Mesenchymal stem cell (in vitro differentiated cells and primary cell): ENCODE measurements at regions not wholly inside any gene's neighbourhood (a gene's known extent, or its start where the extent isn't known, plus 50 kb on each side); places are given as distances from the start of the nearest gene placed in this dataset.

ENCODE experiments used
- DNase-seq: peaks from one replicate; pipeline ENCODE4 v3.0.0-alpha.2; 2013
- H2AFZ ChIP-seq: one replicate; pipeline ENCODE4 v1.6.1; 2013; ENCODE audit warnings: low read depth, mild to moderate bottlenecking, control low read depth, inconsistent platforms, low read length, moderate library complexity
- H2AK5ac ChIP-seq: 2 replicates; pipeline ENCODE4 v1.6.1; 2013; ENCODE audit warnings: low read length, moderate library complexity, mild to moderate bottlenecking, inconsistent platforms; ENCODE audit not compliant: severe bottlenecking
- H2BK120ac ChIP-seq: one replicate; pipeline ENCODE4 v1.6.1; 2013; ENCODE audit warnings: low read depth, mild to moderate bottlenecking, inconsistent platforms, low read length, moderate library complexity
- H2BK12ac ChIP-seq, 2 experiments: one replicate each; pipeline ENCODE4 v1.6.1; 2013; ENCODE audit warnings: inconsistent platforms in 2 of 2, low read length in 2 of 2, mild to moderate bottlenecking in 2 of 2, moderate library complexity in 2 of 2, control low read depth in 1 of 2
- H2BK15ac ChIP-seq: one replicate; pipeline ENCODE4 v1.6.1; 2013; ENCODE audit warnings: mild to moderate bottlenecking, low read depth, inconsistent platforms; ENCODE audit not compliant: poor library complexity, severe bottlenecking
- H2BK5ac ChIP-seq: 2 replicates; pipeline ENCODE4 v1.6.1; 2013; ENCODE audit warnings: low read depth, mild to moderate bottlenecking, low read length, control low read depth, inconsistent platforms; ENCODE audit not compliant: poor library complexity, severe bottlenecking
- H3K14ac ChIP-seq, 2 experiments: one replicate each; pipeline ENCODE4 v1.6.1; 2013; ENCODE audit warnings: inconsistent platforms in 2 of 2, low read length in 2 of 2, control low read depth in 1 of 2, mild to moderate bottlenecking in 1 of 2, moderate library complexity in 1 of 2
- H3K18ac ChIP-seq, 2 experiments: one replicate each; pipeline ENCODE4 v1.6.1; 2013; ENCODE audit warnings: inconsistent platforms in 2 of 2, low read length in 2 of 2, control low read depth in 1 of 2, low read depth in 1 of 2, mild to moderate bottlenecking in 1 of 2
- H3K23ac ChIP-seq, 2 experiments: one replicate each; pipeline ENCODE4 v1.6.1; 2013; ENCODE audit warnings: inconsistent platforms in 2 of 2, low read length in 2 of 2, mild to moderate bottlenecking in 2 of 2, moderate library complexity in 2 of 2, control low read depth in 1 of 2
- H3K27ac ChIP-seq: 2 replicates; pipeline ENCODE4 v1.5.1; 2013; ENCODE audit warnings: mild to moderate bottlenecking, moderate library complexity, low read length, control low read depth, inconsistent platforms; ENCODE audit not compliant: poor library complexity, severe bottlenecking
- H3K27me3 ChIP-seq, 2 experiments: 2 replicates each; pipeline versions ENCODE4 v1.6.1 to v1.7.0; 2013; ENCODE audit warnings: low read length in 2 of 2, mild to moderate bottlenecking in 2 of 2, moderate library complexity in 2 of 2, control low read depth in 1 of 2, inconsistent platforms in 1 of 2; ENCODE audit not compliant: control insufficient read depth in 1 of 2, insufficient read depth in 1 of 2
- H3K36me3 ChIP-seq, 2 experiments: 2 replicates each; pipeline versions ENCODE4 v1.6.1 to v1.7.0; 2013; ENCODE audit warnings: low read length in 2 of 2, control low read depth in 1 of 2, inconsistent platforms in 1 of 2, low read depth in 1 of 2, mild to moderate bottlenecking in 1 of 2; ENCODE audit not compliant: insufficient read depth in 2 of 2, control insufficient read depth in 1 of 2
- H3K4ac ChIP-seq, 2 experiments: one replicate each; pipeline ENCODE4 v1.6.1; 2013; ENCODE audit warnings: inconsistent platforms in 2 of 2, low read length in 2 of 2, mild to moderate bottlenecking in 2 of 2, moderate library complexity in 2 of 2, control low read depth in 1 of 2, low read depth in 1 of 2
- H3K4me1 ChIP-seq: 2 replicates; pipeline ENCODE4 v1.6.1; 2013; ENCODE audit warnings: low read depth, low read length, control low read depth; ENCODE audit not compliant: control insufficient read depth, insufficient read depth
- H3K4me2 ChIP-seq: 2 replicates; pipeline ENCODE4 v1.6.1; 2013; ENCODE audit warnings: low read length, mild to moderate bottlenecking, inconsistent platforms; ENCODE audit not compliant: poor library complexity, severe bottlenecking
- H3K4me3 ChIP-seq, 2 experiments: 2 replicates each; pipeline versions ENCODE4 v1.5.1 to v1.7.0; 2013; ENCODE audit warnings: low read length in 2 of 2, mild to moderate bottlenecking in 2 of 2, control low read depth in 1 of 2, low read depth in 1 of 2; ENCODE audit not compliant: insufficient read depth in 1 of 2
- H3K79me1 ChIP-seq: replicated peaks from 2 replicates; pipeline ENCODE4 v1.6.1; 2013; ENCODE audit warnings: mild to moderate bottlenecking, control low read depth, low read length, inconsistent platforms; ENCODE audit not compliant: poor library complexity, severe bottlenecking
- H3K9ac ChIP-seq: 2 replicates; pipeline ENCODE4 v1.7.0; 2013; ENCODE audit warnings: mild to moderate bottlenecking, low read length, moderate library complexity
- H3K9me3 ChIP-seq: 2 replicates; pipeline ENCODE4 v1.7.0; 2013; ENCODE audit warnings: mild to moderate bottlenecking, low read length; ENCODE audit not compliant: control insufficient read depth
- H4K8ac ChIP-seq: one replicate; pipeline ENCODE4 v1.6.1; 2013; ENCODE audit warnings: inconsistent platforms, mild to moderate bottlenecking, low read length, moderate library complexity
- H4K91ac ChIP-seq: one replicate; pipeline ENCODE4 v1.6.1; 2013; ENCODE audit warnings: mild to moderate bottlenecking, low read length, inconsistent platforms
- WGBS: methylation state at CpG from one replicate; pipeline ENCODE4 v1.1.7; 2013; ENCODE audit warnings: mixed read lengths; 5-methylcytosine and 5-hydroxymethylcytosine counted together

DNA sequence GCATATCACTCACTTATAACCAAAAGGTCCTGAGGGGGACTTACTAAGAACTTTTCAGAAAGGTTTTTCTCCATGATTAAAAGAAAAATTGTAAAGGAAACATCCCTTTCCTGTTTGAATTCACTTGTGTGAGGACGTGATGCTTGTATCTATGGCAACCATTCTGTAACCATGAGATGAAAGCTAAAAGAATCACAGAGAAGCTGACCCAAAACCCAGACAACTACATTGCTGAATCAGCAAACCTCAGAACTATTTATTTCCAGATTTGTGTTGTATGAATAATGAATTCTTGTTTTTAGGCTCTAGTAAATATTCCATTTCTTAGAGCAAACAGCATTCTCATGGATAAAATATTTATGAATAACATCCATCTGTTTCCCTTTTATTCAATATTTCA lies 91.2 kb downstream of the RCHY1 start:
- DNase-seq: no peak
- Histone ChIP-seq H2BK120ac (no peak overlapping the region), H3K4ac (no peak overlapping the region), H3K27ac (no peak overlapping the region), H3K36me3 (no peaks in the 10 kb centered on the region), H3K14ac (no peak overlapping the region), H3K23ac (no peak overlapping the region), H3K9ac (no peak overlapping the region), H2AK5ac (no peak overlapping the region), H3K27me3 (no peaks in the 10 kb centered on the region), H3K4me3 (no peak overlapping the region), H3K4me1 (no peaks in the 10 kb centered on the region), H2BK12ac (no peak overlapping the region), H3K79me1 (no peaks in the 10 kb centered on the region), H3K18ac (no peak overlapping the region), H2BK5ac (no peak overlapping the region), H3K9me3 (no peaks in the 10 kb centered on the region), H3K4me2 (no peak overlapping the region), H4K91ac (no peak overlapping the region), H2AFZ (no peak overlapping the region), H4K8ac (no peak overlapping the region), H2BK15ac (no peak overlapping the region)
- no CpG with 5 or more reads among the region's 1 CpG for WGBS

DNA sequence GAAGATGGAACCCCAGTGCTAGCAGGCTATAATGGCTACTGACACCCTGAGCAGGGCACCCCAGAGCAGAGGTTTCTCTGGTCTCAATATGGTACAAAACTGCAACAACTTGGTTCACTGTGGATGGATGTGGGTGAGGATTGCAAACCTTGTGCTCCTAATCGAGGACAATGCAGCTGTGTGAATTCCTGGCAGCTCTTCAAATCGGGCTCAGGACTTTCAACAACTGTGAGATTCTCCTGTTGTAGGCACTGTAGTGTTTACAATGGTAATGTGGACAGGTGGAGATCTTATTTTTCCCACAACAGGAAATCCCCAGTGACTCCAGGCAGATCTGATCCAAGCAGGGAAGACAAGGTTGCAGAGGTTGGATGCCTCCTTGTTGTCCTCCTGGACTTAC lies 101.5 kb downstream of the RCHY1 start:
- no peak overlapping the region for H2AFZ ChIP-seq
- H3K79me1 ChIP-seq: no peaks in the 10 kb centered on the region
- H4K8ac ChIP-seq: no peak overlapping the region
- no peak overlapping the region for H3K18ac ChIP-seq
- H3K4me3 ChIP-seq: no peak overlapping the region
- H3K4me2 ChIP-seq: no peak overlapping the region
- no peaks in the 10 kb centered on the region for H3K27me3 ChIP-seq
- H3K36me3 ChIP-seq: no peaks in the 10 kb centered on the region
- H2AK5ac ChIP-seq: no peak overlapping the region
- no peak overlapping the region for H3K4ac ChIP-seq
- no peak overlapping the region for H3K27ac ChIP-seq
- H3K4me1 ChIP-seq: no peaks in the 10 kb centered on the region
- peaks cover 3% of the 10 kb centered on the region for H3K9me3 ChIP-seq
- H2BK5ac ChIP-seq: no peak overlapping the region
- WGBS: 68% methylated on average over 2 of the region's 2 CpGs
- H3K14ac ChIP-seq: no peak overlapping the region
- H3K23ac ChIP-seq: no peak overlapping the region
- no peak for DNase-seq
- H4K91ac ChIP-seq: no peak overlapping the region
- H2BK12ac ChIP-seq: no peak overlapping the region
- no peak overlapping the region for H2BK15ac ChIP-seq
- no peak overlapping the region for H3K9ac ChIP-seq
- H2BK120ac ChIP-seq: no peak overlapping the region

DNA sequence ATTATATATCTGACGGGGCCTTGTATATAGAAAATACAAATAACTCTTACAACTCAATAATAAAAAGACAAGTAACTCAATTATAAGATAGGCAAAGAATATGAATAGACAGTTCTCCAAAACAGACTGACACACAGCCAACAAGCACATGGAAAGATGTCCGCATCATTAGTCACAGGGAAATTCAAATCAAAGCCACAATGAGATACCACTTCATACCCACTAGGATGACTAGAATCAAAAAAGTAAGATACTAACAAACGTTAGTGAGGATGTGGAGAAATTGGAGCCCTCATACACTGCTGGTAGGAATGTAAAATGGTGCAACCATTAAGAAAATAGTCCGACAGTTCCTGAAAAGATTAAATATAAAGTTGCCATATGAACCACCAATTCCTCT lies 115.7 kb downstream of the RCHY1 start:
- no peak overlapping the region for H2AFZ ChIP-seq
- H3K4me3 ChIP-seq: no peak overlapping the region
- no peak for DNase-seq
- H3K18ac ChIP-seq: no peak overlapping the region
- H2BK5ac ChIP-seq: no peak overlapping the region
- no peak overlapping the region for H4K91ac ChIP-seq
- WGBS: 100% methylated on average over 1 of the region's 4 CpGs
- no peak overlapping the region for H3K27ac ChIP-seq
- no peak overlapping the region for H3K4ac ChIP-seq
- H3K9ac ChIP-seq: no peak overlapping the region
- no peak overlapping the region for H3K23ac ChIP-seq
- H2BK12ac ChIP-seq: no peak overlapping the region
- H3K14ac ChIP-seq: no peak overlapping the region
- H2BK120ac ChIP-seq: no peak overlapping the region
- H3K27me3 ChIP-seq: no peaks in the 10 kb centered on the region
- H4K8ac ChIP-seq: no peak overlapping the region
- H2AK5ac ChIP-seq: no peak overlapping the region
- H3K4me1 ChIP-seq: no peaks in the 10 kb centered on the region
- no peaks in the 10 kb centered on the region for H3K36me3 ChIP-seq
- H3K9me3 ChIP-seq: peaks cover 4% of the 10 kb centered on the region
- H3K79me1 ChIP-seq: no peaks in the 10 kb centered on the region
- no peak overlapping the region for H3K4me2 ChIP-seq
- no peak overlapping the region for H2BK15ac ChIP-seq

DNA sequence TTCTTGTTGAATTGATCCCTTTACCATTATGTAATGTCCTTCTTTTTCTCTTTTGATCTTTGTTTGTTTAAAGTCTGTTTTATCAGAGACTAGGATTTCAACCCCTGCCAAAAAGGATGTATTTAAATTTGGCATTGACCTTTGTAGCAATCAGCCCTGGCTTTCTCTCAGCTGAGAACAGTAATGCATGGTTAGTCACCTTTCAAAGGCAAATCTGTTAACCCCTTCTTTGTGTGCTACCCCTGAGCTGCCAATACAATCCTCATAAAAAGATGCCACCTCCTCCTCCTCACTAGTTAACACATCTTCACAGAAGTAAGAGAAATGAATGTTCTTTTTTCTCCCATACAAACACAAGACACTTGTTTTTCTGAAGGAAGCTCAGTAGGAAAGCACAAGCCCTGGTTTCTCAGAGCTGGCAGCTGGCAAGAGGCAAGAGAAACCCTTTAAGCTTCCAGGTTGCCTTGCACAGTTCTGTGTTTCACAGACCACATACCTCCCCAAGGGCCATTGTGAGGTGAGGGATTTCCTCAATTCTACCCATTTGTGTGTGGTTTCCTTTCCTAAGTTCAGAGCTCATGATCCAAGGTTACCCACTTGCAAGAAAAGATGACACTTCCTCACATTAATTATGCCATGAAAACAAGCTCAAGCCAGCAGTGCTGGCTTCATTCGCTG lies 122.6 kb downstream of the RCHY1 start:
- Histone ChIP-seq H3K27ac (no peak overlapping the region), H2BK5ac (no peak overlapping the region), H2AFZ (no peak overlapping the region), H3K4me1 (no peaks in the 10 kb centered on the region), H4K91ac (no peak overlapping the region), H4K8ac (no peak overlapping the region), H2AK5ac (no peak overlapping the region), H3K27me3 (no peaks in the 10 kb centered on the region), H2BK15ac (no peak overlapping the region), H3K4me3 (no peak overlapping the region), H2BK120ac (no peak overlapping the region), H3K79me1 (no peaks in the 10 kb centered on the region), H3K14ac (no peak overlapping the region), H2BK12ac (no peak overlapping the region), H3K4ac (no peak overlapping the region), H3K36me3 (no peaks in the 10 kb centered on the region), H3K9ac (no peak overlapping the region), H3K9me3 (no peaks in the 10 kb centered on the region), H3K18ac (no peak overlapping the region), H3K4me2 (no peak overlapping the region), H3K23ac (no peak overlapping the region)
- DNase-seq: no peak
- WGBS: 14% methylated on average over 1 of the region's 1 CpG
